ENCODE measurements at regions not wholly inside any gene's neighbourhood (a gene's known extent, or its start where the extent isn't known, plus 50 kb on each side); places are given as distances from the start of the nearest gene placed in this dataset.

DNA sequence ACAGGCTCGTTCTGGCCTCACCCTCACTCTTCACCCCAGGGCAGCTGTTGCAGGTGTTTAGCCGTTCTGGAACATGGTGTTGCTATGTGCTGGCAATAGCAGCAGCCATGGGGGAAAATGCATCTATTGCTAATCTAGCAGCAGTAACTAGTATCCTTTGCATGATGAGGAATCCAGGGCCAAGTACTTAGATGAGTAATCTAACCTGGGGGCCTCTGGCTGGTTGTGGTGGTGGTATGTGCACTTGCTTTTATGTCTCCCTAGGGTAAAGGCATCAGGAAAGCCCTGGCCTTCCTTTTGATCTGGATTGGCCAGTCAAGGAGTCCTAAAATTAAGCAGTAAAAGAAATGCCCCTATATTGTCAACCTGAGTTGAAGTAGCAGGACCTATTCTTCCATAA lies 594.5 kb upstream of the MAP3K7 start:
- no peak for DNase-seq (ENCODE audit: low read depth, low spot score)
- in situ Hi-C loops (cut with HindIII; ENCODE audit: low sequenced_read_pairs): no loop called here
- no peak for TF ChIP-seq CTCF (IDR thresholded peaks at IDR 0.05; ENCODE audit: low read depth, low read length)
- no peak overlapping the region for H3K4me3 ChIP-seq (ENCODE audit: low read depth, low read length)

DNA sequence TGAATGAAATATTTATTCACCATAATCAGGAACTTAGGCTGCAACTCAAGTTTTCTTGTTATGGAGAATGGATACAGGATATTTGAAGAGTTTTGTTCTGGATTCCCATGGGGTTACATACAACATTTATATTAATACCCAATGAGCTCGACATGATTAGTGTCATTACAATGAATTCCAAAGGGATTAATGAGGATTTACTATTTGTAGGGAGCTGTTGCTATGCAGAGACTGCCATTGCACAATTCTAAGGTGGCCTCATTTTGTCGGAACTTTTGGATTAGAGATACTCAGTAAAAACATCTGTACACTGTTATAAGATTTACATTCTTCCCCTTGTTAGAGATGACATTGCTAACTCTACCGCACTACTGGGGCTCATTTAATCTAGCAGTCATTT lies 586.8 kb upstream of the MAP3K7 start:
- no peak overlapping the region for H3K4me3 ChIP-seq (ENCODE audit: low read depth, low read length)
- in situ Hi-C loops (cut with HindIII; ENCODE audit: low sequenced_read_pairs): no loop called here
- DNase-seq (ENCODE audit: low read depth, low spot score): no peak
- TF ChIP-seq CTCF (IDR thresholded peaks at IDR 0.05; ENCODE audit: low read depth, low read length): no peak

DNA sequence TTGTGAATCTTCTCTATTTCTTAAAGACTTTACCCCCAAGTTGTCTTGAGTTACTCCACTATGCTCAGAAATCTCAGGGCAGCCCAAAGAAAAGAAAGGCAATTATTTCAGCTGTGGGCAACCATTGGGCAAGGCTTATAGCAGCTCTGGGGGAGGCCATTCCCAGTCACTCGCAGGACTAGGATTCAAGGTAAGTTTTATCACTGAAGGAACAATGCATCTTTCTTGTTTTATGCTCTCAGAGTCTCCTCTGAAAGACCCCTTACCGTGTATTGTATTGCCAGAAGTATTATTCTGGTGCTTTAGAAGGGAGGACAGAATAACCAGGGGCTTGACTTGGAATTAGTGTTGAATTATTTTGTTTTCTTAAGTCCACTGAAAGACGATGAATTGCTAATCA lies 586.3 kb upstream of the MAP3K7 start:
- no peak overlapping the region for H3K4me3 ChIP-seq (ENCODE audit: low read depth, low read length)
- no peak for DNase-seq (ENCODE audit: low read depth, low spot score)
- in situ Hi-C loops (cut with HindIII; ENCODE audit: low sequenced_read_pairs): no loop called here
- no peak for TF ChIP-seq CTCF (IDR thresholded peaks at IDR 0.05; ENCODE audit: low read depth, low read length)

- TF ChIP-seq CTCF (IDR thresholded peaks at IDR 0.05; ENCODE audit: low read depth, low read length): no peak
- in situ Hi-C loops (cut with HindIII; ENCODE audit: low sequenced_read_pairs): no loop called here
Observed at GRCh38 chr6:91171754-91172462, 585.0 kb upstream of the MAP3K7 start.

GRCh38 chr6:91167846-91168245 lies 581.0 kb upstream of the MAP3K7 start:
- H3K4me3 ChIP-seq (ENCODE audit: low read depth, low read length): no peak overlapping the region
- DNase-seq (ENCODE audit: low read depth, low spot score): no peak
- in situ Hi-C loops (cut with HindIII; ENCODE audit: low sequenced_read_pairs): no loop called here
- TF ChIP-seq CTCF (IDR thresholded peaks at IDR 0.05; ENCODE audit: low read depth, low read length): peak; percentile 42

More at GRCh38 chr6:91171754-91172462, 585.0 kb upstream of the MAP3K7 start:
- DNase-seq (ENCODE audit: low read depth, low spot score): no peak
- H3K4me3 ChIP-seq (ENCODE audit: low read depth, low read length): no peak overlapping the region

GRCh38 chr6:91166271-91167046 lies 579.6 kb upstream of the MAP3K7 start:
- in situ Hi-C loops (cut with HindIII; ENCODE audit: low sequenced_read_pairs): no loop called here
- peak; percentile 9 for DNase-seq (ENCODE audit: low read depth, low spot score)
- H3K4me3 ChIP-seq (ENCODE audit: low read depth, low read length): no peak overlapping the region
- no peak for TF ChIP-seq CTCF (IDR thresholded peaks at IDR 0.05; ENCODE audit: low read depth, low read length)

Data from astrocyte of the spinal cord (primary cell).